OCI-LY1 (cell line): ENCODE measurements at regions not wholly inside any gene's neighbourhood (a gene's known extent, or its start where the extent isn't known, plus 50 kb on each side); places are given as distances from the start of the nearest gene placed in this dataset.

Source experiments
- H2AFZ ChIP-seq: fragments of 200-600 bp; sonication (generic), shearing (Covaris generic); 2 replicates; pipeline ENCODE4 v1.6.0; 2014; ENCODE audit warnings: antibody characterized with exemption, mild to moderate bottlenecking, low read length
- H3F3A ChIP-seq: fragments of 200-600 bp; sonication (generic), shearing (Covaris generic); 2 replicates; pipeline ENCODE4 v1.6.0; 2014; ENCODE audit warnings: mild to moderate bottlenecking, antibody characterized with exemption, low read length, moderate library complexity; ENCODE audit not compliant: insufficient read depth
- H3K27ac ChIP-seq: fragments of 200-600 bp; sonication (generic); 2 replicates; pipeline ENCODE4 v1.5.1; 2014; ENCODE audit warnings: low read length, mixed run types, mild to moderate bottlenecking, low read depth; ENCODE audit not compliant: poor library complexity, severe bottlenecking
- H3K27me3 ChIP-seq: fragments of 200-600 bp; sonication (generic); 2 replicates; pipeline ENCODE4 v1.6.0; 2014; ENCODE audit warnings: antibody characterized with exemption, mild to moderate bottlenecking, low read length, moderate library complexity; ENCODE audit not compliant: insufficient read depth
- H3K36me3 ChIP-seq: fragments of 200-600 bp; sonication (generic); 2 replicates; pipeline ENCODE4 v1.6.1; 2014; ENCODE audit warnings: mild to moderate bottlenecking, antibody characterized with exemption, low read length, moderate library complexity, mixed read lengths; ENCODE audit not compliant: insufficient read depth
- H3K4me1 ChIP-seq: fragments of 200-600 bp; sonication (generic); 2 replicates; pipeline ENCODE4 v1.5.1; 2014; ENCODE audit warnings: mild to moderate bottlenecking, low read length, moderate library complexity; ENCODE audit not compliant: insufficient read depth, severe bottlenecking
- H3K4me2 ChIP-seq: fragments of 200-600 bp; sonication (generic), shearing (Covaris generic); 2 replicates; pipeline ENCODE4 v1.6.1; 2014; ENCODE audit warnings: low read length
- H3K4me3 ChIP-seq: fragments of 200-600 bp; sonication (generic); 2 replicates; pipeline ENCODE4 v1.5.1; 2014; ENCODE audit warnings: low read length, low read depth, mild to moderate bottlenecking, mixed read lengths; ENCODE audit not compliant: poor library complexity, severe bottlenecking
- H3K79me2 ChIP-seq: fragments of 200-600 bp; shearing (Covaris generic); 2 replicates; pipeline ENCODE4 v1.6.1; 2016; ENCODE audit warnings: mixed run types, low read length, mixed read lengths; ENCODE audit not compliant: insufficient read depth
- H3K9ac ChIP-seq: fragments of 200-600 bp; sonication (generic), shearing (Covaris generic); 2 replicates; pipeline ENCODE4 v1.6.1; 2014; ENCODE audit warnings: mild to moderate bottlenecking, low read length, mixed read lengths
- H3K9me2 ChIP-seq: fragments of 200-600 bp; sonication (generic), shearing (Covaris generic); 2 replicates; pipeline ENCODE4 v1.6.1; 2014; ENCODE audit warnings: low read depth, mild to moderate bottlenecking, low read length, mixed read lengths
- H3K9me3 ChIP-seq: fragments of 200-600 bp; shearing (Covaris generic); 2 replicates; pipeline ENCODE4 v1.6.1; 2014; ENCODE audit warnings: low read length, mixed read lengths
- H4K20me1 ChIP-seq: fragments of 200-600 bp; sonication (generic), shearing (Covaris generic); 2 replicates; pipeline ENCODE4 v1.6.0; 2016; ENCODE audit warnings: mild to moderate bottlenecking, low read length; ENCODE audit not compliant: insufficient read depth
- CTCF ChIP-seq: fragments of 200-600 bp; sonication (generic), shearing (Covaris generic); IDR thresholded peaks from 2 replicates; pipeline ENCODE4 v1.5.1; 2017; ENCODE audit warnings: mild to moderate bottlenecking, antibody characterized with exemption, low read length, moderate library complexity, mixed read lengths
- EZH2 ChIP-seq: fragments of 200-600 bp; sonication (generic), shearing (Covaris generic); IDR thresholded peaks from 2 replicates; pipeline ENCODE4 v1.8.0; 2017; ENCODE audit warnings: borderline replicate concordance, mixed run types, mild to moderate bottlenecking, antibody characterized with exemption, low read length, moderate library complexity, mixed read lengths

GRCh38 chr4:19829101-19829500 lies 422.6 kb upstream of the SLIT2 start:
- Histone ChIP-seq H3K79me2 (no peaks in the 10 kb centered on the region), H4K20me1 (no peaks in the 10 kb centered on the region), H3K36me3 (no peaks in the 10 kb centered on the region), H3K9me2 (no peaks in the 10 kb centered on the region), H3K9ac (no peak overlapping the region), H3K4me3 (no peak overlapping the region), H3K27ac (no peak overlapping the region), H3F3A (no peaks in the 10 kb centered on the region), H2AFZ (no peak overlapping the region), H3K9me3 (no peaks in the 10 kb centered on the region), H3K4me1 (no peaks in the 10 kb centered on the region), H3K27me3 (no peaks in the 10 kb centered on the region), H3K4me2 (no peak overlapping the region)
- TF ChIP-seq EZH2 = no peak
- TF ChIP-seq CTCF = no peak

GRCh38 chr4:19823781-19824180 lies 427.9 kb upstream of the SLIT2 start:
- TF ChIP-seq EZH2 (no peak), CTCF (no peak)
- Histone ChIP-seq H3F3A (no peaks in the 10 kb centered on the region), H3K4me3 (no peak overlapping the region), H3K9me2 (no peaks in the 10 kb centered on the region), H3K4me2 (no peak overlapping the region), H3K36me3 (no peaks in the 10 kb centered on the region), H3K4me1 (no peaks in the 10 kb centered on the region), H3K27me3 (no peaks in the 10 kb centered on the region), H4K20me1 (no peaks in the 10 kb centered on the region), H3K9me3 (no peaks in the 10 kb centered on the region), H3K79me2 (no peaks in the 10 kb centered on the region), H3K27ac (no peak overlapping the region), H2AFZ (no peak overlapping the region), H3K9ac (no peak overlapping the region)

GRCh38 chr4:19819737-19820136 lies 432.0 kb upstream of the SLIT2 start:
- no peak overlapping the region for H3K4me2 ChIP-seq
- H3F3A ChIP-seq = no peaks in the 10 kb centered on the region
- no peak overlapping the region for H2AFZ ChIP-seq
- H3K9me3 ChIP-seq = no peaks in the 10 kb centered on the region
- peaks cover 6% of the 10 kb centered on the region for H3K4me1 ChIP-seq
- TF ChIP-seq EZH2 = no peak
- H3K9me2 ChIP-seq = no peaks in the 10 kb centered on the region
- H3K9ac ChIP-seq = no peak overlapping the region
- no peak overlapping the region for H3K4me3 ChIP-seq
- no peak overlapping the region for H3K27ac ChIP-seq
- no peaks in the 10 kb centered on the region for H3K79me2 ChIP-seq
- no peaks in the 10 kb centered on the region for H3K27me3 ChIP-seq
- H3K36me3 ChIP-seq = no peaks in the 10 kb centered on the region
- H4K20me1 ChIP-seq = no peaks in the 10 kb centered on the region

GRCh38 chr4:19809989-19810388 lies 441.7 kb upstream of the SLIT2 start:
- Histone ChIP-seq H3K9ac (no peak overlapping the region), H3K27me3 (no peaks in the 10 kb centered on the region), H3K27ac (no peak overlapping the region), H3F3A (no peaks in the 10 kb centered on the region), H3K4me1 (no peaks in the 10 kb centered on the region), H3K9me3 (no peaks in the 10 kb centered on the region), H3K9me2 (no peaks in the 10 kb centered on the region), H2AFZ (no peak overlapping the region), H3K4me3 (no peak overlapping the region), H4K20me1 (no peaks in the 10 kb centered on the region), H3K79me2 (no peaks in the 10 kb centered on the region), H3K4me2 (no peak overlapping the region), H3K36me3 (no peaks in the 10 kb centered on the region)
- TF ChIP-seq EZH2 (no peak), CTCF (no peak)
